ENCODE measurements at regions not wholly inside any gene's neighbourhood (a gene's known extent, or its start where the extent isn't known, plus 50 kb on each side); places are given as distances from the start of the nearest gene placed in this dataset.
"Not testable (repeated sequence)": the region's sequence is repeated elsewhere in the genome, so short reads cannot be mapped to it uniquely, and the experiment has no call there.

GRCh38 chr14:94826774-94827173 lies 56.9 kb upstream of the GSC start:
- no peak for DNase-seq

GRCh38 chr14:94823556-94824341 lies 53.8 kb upstream of the GSC start:
- no peak for DNase-seq

- DNase-seq, result no peak
Observed at GRCh38 chr14:94821705-94822104, 51.8 kb upstream of the GSC start.

DNA sequence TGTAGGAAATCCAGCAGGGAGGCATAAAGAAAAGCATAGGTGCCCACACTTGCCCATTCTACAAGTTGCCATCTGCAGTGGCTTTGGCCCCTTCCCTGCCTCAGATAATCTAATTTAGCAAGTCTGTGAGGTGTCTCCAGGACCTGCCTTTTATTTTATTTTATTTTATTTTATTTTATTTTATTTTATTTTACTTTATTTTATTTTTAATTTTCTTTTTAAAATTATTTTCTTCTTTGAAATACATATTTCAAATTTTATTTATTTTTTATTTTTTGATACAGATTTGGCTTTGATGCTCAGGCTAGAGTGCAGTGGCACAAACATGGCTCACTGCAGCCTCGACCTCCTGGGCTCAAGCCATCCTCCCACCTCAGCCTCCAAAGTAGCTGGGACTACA lies 51.0 kb upstream of the GSC start:
- not testable (repeated sequence) for DNase-seq
